NCI-H82 treated with DMSO at 0.1 percent for 48 hours (cell line): ENCODE measurements at regions not wholly inside any gene's neighbourhood (a gene's known extent, or its start where the extent isn't known, plus 50 kb on each side); places are given as distances from the start of the nearest gene placed in this dataset.

Experiments used
- DNase-seq: peaks from one replicate; lab custom pipeline; 2025; ENCODE audit not compliant: unreplicated experiment; lab: John Stamatoyannopoulos, UW

DNA sequence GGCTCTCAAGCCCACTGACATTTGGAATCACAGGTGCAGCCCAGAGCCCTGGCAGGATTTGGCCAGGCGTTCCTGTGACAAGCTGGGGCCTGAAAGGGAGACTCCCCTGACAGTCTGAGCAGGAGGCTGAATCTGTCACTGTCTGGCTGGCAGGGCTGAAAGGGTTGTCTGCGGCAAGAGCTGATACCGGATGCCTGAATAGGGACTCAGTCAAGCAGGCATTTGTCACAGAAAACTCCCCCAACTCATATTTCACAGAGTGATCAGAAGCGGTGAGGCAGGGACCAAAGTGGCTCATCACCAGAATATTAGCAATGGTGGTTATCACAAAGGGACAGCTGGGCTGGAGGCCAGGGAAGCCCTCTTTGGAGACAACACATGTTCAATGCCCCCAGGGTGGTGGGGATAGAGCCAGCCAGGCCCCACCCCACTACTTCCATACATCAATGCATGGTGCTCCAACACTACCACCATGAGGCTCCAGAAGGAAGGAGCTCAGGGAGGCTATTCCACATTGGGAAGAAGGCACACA is 295.5 kb downstream of the DTWD2 start:
- DNase-seq: no peak

DNA sequence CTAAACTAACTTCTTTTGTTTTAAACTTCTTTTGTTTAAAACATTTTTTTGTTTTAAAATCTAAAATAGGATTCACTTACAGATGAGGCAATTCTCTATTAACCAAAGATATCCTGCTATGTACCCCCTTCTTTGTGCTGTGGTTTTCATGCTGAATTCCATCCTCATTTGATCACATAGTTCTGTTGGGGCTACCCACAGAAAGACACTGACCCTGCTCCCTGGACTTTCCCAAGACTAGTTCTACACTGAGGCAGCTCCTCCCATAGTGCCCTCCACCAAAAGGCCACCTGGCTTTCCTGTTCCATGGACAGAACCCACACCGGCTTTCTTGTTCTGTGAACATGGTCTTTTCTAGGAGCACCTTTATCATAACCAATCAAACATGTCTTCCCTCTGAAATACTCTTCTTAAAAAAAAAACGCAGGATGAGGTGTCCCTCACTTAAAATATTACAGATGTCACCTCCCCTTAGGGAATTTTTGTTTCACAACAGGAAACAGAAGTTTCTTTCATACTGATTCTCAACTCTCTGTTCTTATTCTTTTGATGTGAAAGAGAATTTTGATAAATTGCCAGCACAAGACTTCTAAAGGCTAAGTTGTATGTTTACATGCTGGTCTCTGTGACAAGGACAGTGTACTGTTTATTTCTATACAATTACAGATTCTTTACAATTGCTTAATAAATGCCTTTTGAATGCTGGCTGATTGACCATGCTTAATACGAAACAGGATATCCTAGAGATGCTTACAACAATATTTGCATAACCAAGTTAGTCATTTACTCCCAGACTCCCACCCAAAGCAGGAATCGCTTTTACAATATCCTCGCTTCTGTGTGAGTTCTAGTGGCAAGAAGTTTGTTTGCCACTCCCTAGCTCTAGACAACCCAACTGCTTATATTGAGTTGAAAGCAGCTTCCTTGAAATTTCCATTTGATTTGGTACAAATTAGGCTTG is 300.4 kb downstream of the DTWD2 start:
- no peak for DNase-seq

DNA sequence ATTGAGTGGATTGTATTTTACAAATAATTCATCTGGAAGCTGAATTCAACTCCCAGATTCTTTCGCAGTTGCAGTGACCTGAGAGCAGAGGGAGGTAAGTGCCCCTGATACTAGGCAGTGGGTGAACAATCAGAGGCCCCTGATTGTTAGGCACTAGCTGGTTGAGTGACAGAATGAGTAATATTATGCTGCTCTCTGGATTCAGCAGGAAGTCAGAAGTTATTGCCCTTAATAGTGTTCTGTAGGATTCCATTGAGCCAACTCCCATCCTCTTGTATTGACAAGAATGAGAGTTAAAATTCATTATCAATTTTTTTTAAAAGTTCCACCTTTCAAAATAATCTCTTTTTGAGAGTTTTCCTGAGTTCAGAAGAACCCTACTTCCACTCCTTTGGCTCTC is 301.2 kb downstream of the DTWD2 start:
- DNase-seq: no peak

DNA sequence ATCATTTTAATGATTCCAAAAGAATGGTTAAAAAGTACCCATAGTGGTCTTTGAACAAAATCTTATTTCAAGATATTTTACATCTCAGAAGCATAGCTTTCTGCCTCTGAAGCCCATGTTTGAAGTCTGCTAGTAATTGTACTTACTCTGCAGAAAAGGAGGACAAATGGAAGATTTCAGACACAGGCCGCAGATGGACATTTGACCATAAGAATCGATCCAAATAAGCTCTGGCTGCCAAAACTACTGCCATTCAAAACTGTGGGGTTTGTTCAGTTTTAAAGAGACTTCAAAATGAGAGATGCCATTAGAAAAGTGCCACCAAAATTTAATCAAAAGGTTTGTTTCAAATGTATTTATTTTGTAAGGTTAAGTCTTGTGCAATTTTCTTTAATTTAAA is 306.7 kb downstream of the DTWD2 start:
- no peak for DNase-seq

GRCh38 chr5:118679264-118679940 is 308.9 kb downstream of the DTWD2 start:
- DNase-seq: no peak

DNA sequence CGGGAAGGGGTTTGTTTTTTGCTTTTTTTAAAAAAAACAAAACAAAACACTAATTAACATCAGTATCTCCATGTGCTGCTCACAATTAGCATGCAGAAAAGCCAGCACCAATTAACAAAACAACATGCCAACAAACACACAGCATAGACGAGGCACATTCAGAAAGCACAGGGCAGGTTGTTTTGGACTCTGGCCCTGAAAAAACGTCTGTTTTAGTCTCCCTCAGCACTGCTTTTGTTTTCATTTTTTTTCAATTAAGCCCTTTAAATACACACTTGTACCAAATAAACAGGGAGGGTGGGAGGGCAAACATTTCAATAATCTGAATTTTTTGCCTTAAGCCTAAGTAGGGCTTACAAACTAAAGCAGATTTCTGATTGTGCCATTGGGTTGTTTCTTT is 309.6 kb downstream of the DTWD2 start:
- DNase-seq: no peak

DNA sequence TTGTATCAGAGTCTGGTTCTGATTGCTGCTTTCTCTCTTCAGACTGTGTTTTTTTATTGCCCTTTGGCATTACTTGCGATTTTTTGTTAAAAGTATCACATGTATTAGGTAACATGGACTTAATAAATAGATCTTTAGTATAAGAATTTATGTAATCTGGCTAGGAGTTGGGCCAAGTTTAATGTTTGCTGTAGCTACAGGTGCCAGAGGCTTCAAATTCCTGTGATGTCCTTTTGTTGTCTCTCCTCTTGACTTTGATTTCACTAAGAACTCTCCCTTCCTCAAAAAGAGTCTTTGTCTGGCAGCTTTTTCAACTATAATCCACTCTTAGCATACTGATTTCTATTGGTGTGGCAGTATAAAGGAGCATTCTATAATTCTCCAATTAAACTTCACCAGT is 313.1 kb downstream of the DTWD2 start:
- DNase-seq: no peak

- DNase-seq: no peak
These were observed 330.8 kb downstream of the DTWD2 start for GRCh38 chr5:118657576-118657975.

GRCh38 chr5:118653872-118654271 is 334.5 kb downstream of the DTWD2 start:
- no peak for DNase-seq

GRCh38 chr5:118653183-118653582 is 335.2 kb downstream of the DTWD2 start:
- no peak for DNase-seq

DNA sequence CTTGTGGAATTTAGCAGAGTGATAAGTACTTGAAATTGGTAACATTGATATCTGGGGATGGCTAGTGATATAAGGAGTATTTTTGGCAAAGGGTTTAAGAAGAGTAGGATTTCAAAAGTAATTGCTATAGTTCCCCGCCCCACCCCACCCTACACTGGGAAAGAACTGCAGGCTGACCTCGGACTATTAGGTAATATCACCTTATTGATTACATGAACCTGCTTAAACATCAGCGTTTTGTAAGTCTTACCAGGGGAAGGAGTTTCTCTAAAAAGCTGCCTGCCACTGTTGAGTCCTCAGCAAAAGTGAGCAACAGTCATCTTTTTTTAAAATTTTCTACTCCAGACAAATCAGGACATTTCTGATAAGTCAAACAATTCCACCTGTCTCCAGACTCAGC is 337.3 kb downstream of the DTWD2 start:
- DNase-seq: no peak

- no peak for DNase-seq
These were observed 340.8 kb downstream of the DTWD2 start for GRCh38 chr5:118647587-118647986.

GRCh38 chr5:118646917-118647316 is 341.4 kb downstream of the DTWD2 start:
- no peak for DNase-seq

DNA sequence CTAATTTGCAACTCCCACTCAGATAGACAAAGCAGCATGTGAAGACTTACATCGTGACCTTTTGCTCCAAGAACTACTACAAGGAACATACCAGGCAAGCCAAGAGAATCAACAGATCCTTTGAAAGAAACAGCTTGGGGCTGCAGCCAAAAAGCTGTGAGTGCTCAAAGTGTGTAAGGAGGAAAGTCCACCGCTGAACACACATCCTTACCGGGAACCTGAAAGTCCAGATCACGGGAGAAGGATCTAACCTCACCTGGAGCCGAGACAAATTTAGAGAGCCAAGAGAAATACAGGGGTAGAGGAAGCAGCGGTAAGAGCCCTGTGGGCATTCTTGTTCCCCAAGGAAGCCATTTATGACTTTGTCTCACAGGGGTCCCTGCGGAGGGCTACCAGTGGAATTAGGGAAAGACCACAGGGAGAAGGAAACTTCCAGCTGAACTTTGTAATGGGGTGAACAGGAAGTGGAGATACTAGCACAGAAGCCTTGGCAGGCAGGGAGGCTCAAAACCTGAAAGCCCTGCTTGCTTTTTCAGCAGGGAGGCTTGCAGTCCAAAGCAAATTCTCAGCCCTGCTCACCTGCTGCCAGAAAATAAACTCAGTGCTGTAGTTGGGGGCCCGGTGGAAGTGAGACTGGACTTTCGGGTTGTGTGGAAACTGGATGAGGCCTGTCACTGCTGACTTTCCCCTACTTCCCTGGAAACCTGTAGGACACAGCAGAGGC is 350.2 kb downstream of the DTWD2 start:
- no peak for DNase-seq

DNA sequence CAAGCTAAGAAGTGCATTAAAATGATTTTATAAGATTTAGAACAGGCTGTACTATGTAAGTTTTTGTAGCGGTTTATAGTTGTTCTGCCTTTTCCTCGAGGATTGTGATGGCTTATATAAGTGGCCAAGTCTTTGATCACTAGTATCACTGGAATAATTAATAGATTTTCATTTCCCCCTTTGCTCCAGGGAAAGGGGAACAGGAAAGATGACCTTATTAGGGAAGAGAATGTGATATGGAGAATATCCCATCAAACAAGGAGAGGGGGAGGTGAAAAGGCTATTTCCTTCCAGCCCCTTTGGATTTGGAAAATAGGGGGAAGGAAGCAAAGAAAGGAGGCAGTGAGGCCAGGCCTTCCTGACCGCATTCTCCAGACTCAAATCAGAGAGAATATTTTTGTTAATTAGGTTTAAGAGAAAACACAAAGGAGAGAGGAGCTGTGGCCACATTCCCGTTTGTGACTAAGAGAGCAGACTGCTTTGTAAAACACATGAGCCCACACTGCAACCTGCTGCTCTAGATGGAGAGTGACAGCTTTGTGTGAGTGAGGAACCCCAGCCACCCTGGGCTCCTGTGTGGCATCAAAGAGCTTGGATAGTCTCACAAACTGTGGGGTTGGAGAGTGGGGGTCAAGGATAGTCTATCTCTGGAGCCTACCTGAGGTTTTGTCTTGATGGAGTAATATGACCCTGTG is 359.5 kb downstream of the DTWD2 start:
- DNase-seq: no peak

DNA sequence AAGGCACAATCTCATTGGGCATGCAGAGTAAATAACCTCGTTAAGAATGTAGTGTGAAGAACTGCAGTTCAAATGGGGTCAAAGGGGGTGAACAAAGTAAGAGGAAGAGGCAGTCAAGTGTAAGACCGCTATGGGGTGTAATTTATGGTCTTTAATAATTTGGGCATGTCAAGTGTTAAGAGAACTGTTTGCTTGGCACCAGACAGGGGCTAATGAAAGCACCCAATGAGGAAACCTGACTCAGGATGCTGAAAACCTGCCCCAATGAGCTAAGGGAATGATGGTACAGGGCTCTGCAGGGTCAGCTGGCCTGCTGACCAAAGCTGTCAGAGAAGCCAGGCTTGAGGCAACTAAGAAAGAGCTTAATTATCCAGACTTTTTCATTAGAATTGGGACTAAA is 368.1 kb downstream of the DTWD2 start:
- no peak for DNase-seq

DNA sequence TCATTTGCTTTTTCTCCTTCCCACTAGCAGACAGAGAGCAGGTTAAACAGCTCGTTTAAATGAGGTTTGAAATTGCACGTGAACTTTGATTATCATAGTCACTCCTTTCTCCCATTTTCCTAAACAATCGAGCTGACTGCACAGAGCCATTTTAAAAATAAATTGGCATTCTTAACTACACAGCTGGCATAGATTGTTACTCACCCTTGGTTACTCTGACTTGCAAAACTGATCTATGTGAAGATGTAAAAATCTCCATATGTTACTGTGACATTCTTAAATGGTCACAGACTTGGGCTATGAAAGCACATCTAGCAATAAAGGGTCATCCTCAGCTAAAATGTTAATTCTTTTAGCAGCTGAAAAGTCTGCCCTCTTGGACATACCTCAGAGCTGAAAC is 368.5 kb downstream of the DTWD2 start:
- DNase-seq: no peak

GRCh38 chr5:118616281-118616680 is 372.1 kb downstream of the DTWD2 start:
- no peak for DNase-seq

DNA sequence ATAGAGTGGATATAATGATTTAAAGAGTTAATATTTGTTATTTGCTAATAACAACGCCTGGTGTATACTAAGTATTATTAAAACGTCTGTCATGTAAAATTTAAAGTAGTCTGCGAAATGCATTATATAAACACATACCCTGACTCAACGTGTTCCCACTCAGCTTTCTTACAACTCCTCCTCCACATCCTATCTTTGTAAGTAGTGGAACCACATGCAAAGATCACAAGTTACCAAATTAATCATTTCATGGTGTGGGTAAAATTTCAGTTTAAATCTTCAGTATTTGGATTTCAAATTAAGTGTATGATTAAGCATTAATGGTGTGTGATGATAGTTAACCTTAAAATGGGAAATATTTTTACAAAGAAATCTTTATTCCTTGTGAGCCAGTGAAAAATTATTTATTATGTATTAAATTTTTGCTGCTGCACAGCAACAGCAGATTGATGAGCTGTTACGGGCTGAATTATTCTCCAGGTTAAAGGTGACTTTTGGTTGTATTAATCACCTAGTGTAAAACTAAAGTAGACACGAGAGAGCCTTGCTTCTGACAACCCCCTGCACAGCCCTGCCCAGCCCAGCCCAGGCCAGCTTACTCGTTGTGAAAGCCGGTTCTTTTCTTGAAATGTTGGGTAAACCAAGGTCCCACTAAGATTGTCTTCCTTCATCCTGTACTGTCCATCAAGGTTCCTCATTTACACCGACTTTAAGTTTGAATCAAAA is 373.5 kb downstream of the DTWD2 start:
- DNase-seq: no peak

DNA sequence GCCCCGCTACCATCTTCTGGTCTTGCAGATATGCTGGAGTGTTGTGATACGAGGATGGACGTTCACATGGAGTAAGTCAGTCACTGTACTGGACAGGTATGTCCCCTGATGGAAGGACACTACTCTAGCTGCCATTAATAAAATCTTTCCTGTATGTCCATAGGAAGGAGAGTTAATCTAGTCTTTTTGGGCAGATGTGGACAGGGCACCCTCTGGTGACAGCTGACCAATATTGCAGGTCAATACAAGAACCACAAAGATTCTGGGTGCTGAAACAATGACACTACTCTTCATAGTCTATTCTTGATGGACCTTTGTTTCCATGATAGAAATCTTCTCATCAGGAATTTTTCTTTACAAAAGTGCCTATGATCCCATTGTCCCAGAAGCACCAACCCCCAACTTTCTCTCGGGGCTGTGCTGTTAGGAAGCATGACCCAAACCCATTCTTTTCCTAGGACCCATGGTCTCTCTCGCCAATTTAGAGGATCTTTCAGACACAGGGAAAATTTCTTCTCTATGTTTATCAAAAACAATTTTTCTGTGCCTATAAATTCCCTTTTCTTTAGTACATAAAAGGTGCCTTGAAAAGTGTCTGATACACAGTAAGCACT is 376.9 kb downstream of the DTWD2 start:
- DNase-seq: no peak
